ENCODE measurements at regions not wholly inside any gene's neighbourhood (a gene's known extent, or its start where the extent isn't known, plus 50 kb on each side); places are given as distances from the start of the nearest gene placed in this dataset.
A peak's percentile ranks its signal among the peaks of the same experiment; 100 is the strongest.

DNA sequence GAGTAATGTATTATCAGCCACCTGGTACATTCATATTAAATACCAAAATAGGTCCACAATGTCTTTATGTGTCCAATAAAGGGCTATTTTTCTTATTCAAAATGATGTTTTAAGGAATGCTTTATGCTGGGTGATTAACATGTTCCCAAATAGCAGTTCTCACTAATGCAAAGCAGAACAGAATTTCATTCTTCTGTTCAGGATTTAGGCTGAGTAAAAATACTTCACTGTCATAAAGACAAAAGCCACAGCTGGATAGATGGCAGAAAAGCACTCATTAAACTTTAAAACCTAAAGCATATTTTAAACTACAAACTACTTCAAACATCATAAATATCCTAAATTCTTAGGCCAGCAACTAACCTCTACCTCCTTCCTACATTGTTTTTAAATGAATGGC is 244.0 kb downstream of the TMA16 start:
- no peak for DNase-seq (ENCODE audit: low read depth)
- TF ChIP-seq, protein P1, sequence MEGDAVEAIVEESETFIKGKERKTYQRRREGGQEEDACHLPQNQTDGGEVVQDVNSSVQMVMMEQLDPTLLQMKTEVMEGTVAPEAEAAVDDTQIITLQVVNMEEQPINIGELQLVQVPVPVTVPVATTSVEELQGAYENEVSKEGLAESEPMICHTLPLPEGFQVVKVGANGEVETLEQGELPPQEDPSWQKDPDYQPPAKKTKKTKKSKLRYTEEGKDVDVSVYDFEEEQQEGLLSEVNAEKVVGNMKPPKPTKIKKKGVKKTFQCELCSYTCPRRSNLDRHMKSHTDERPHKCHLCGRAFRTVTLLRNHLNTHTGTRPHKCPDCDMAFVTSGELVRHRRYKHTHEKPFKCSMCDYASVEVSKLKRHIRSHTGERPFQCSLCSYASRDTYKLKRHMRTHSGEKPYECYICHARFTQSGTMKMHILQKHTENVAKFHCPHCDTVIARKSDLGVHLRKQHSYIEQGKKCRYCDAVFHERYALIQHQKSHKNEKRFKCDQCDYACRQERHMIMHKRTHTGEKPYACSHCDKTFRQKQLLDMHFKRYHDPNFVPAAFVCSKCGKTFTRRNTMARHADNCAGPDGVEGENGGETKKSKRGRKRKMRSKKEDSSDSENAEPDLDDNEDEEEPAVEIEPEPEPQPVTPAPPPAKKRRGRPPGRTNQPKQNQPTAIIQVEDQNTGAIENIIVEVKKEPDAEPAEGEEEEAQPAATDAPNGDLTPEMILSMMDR (conservative IDR thresholded peaks at IDR 0.05; ENCODE audit: control insufficient read depth, insufficient read depth, low read depth, low read length) = no peak
- H3K4me3 ChIP-seq (ENCODE audit: control insufficient read depth, low read depth, low read length) = no peak overlapping the region

DNA sequence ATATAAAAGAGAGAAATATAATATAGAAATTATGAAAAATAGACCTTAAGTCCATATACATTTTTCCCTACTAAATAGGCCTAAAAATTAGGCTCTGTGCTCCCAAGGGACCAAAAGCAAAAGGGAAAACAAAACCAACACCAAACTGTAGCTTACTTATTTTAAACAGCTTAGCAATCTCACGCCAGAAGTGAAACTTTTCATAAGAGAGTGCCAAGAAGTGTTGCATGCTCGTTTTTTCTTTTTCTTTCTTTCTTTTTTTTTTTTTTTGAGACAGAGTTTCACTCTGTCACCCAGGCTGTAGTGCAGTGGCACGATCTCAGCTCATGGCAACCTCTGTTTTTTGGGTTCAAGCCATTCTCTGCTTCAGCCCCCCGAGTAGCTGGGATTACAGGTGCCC is 250.4 kb downstream of the TMA16 start:
- TF ChIP-seq, protein P1 (conservative IDR thresholded peaks at IDR 0.05; ENCODE audit: control insufficient read depth, insufficient read depth, low read depth, low read length) = no peak
- DNase-seq (ENCODE audit: low read depth) = no peak
- no peak overlapping the region for H3K4me3 ChIP-seq (ENCODE audit: control insufficient read depth, low read depth, low read length)

DNA sequence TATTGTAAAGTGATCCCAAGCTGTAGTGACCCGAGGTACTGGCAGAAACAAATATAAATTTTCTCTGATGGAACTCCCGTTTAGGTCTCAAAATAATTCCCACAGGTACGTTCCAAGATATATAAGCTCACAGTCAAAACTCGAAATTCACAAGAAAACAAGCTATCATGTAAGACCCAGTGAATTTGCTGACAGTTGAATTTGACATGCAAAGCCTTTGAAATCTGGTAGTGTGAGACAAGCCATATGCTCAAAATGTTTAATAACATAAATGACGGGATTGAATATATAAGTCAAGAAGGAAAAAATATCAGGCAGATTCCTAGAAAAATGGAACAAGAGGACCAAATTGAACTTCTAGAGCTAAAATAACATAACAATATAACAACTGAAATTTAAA is 252.8 kb downstream of the TMA16 start:
- no peak for DNase-seq (ENCODE audit: low read depth)
- TF ChIP-seq, protein P1 (conservative IDR thresholded peaks at IDR 0.05; ENCODE audit: control insufficient read depth, insufficient read depth, low read depth, low read length) = no peak
- H3K4me3 ChIP-seq (ENCODE audit: control insufficient read depth, low read depth, low read length) = no peak overlapping the region

DNA sequence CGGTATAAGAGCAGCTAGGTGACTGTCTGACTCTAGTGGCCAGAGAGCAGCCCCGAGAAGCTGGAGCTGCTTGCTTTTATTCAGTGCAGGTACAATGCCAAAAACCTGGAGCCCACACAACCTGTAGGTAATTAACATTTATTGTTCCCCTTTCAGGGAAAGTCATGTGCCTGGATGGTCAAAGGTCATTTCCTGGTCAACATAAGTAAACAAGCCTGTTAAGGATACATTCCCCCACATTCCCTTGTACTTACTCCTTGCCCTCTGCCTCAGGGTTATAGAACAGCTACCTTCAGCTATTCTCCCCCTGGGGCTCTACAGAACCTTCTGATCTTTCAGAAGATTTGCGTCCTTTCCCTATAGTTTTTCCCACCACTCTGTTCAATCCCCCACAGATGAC is 253.4 kb downstream of the TMA16 start:
- TF ChIP-seq, protein P1 (conservative IDR thresholded peaks at IDR 0.05; ENCODE audit: control insufficient read depth, insufficient read depth, low read depth, low read length) = no peak
- no peak for DNase-seq (ENCODE audit: low read depth)
- H3K4me3 ChIP-seq (ENCODE audit: control insufficient read depth, low read depth, low read length) = no peak overlapping the region

DNA sequence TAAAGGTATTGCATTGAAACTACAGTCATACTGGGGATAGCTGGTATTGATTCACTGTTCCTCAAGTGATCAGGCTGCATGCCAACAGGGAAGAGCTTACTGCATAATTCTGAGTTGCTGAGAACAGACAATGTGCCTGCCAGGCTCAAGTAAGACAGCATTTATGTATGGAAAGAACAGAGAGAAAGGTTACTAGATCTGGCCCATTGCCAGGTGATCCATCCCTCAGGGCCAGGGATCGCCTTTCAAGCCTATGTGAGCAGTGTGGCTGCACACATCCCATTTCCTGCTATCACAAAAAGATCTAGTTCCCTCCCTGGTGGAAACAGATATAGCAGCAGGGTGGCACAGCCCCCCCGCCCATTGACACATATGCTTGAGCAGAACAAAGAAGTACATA is 254.0 kb downstream of the TMA16 start:
- peak; percentile 46 for DNase-seq (ENCODE audit: low read depth)
- H3K4me3 ChIP-seq (ENCODE audit: control insufficient read depth, low read depth, low read length) = no peak overlapping the region
- TF ChIP-seq, protein P1 (conservative IDR thresholded peaks at IDR 0.05; ENCODE audit: control insufficient read depth, insufficient read depth, low read depth, low read length) = peak; percentile 3

DNA sequence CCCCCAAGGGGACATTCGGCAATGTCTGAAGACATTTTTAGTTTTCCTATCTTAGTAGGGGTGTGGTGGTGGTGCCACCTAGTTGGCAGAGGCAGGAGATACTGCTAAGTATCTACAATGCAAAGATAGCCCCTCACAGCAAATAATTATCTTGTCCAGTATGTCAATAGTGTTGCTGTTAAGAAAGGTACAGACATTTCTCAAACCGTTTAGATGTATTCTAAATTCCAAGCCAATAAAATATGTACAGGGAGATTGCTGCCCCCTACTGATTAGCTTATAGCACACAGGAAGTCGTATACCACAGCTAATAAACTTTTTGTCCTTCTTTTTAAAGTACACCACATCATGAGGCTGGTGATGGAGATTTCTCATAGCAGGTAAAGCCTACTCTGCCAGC is 260.5 kb downstream of the TMA16 start:
- peak; percentile 50 for DNase-seq (ENCODE audit: low read depth)
- H3K4me3 ChIP-seq (ENCODE audit: control insufficient read depth, low read depth, low read length) = no peak overlapping the region
- TF ChIP-seq, protein P1 (conservative IDR thresholded peaks at IDR 0.05; ENCODE audit: control insufficient read depth, insufficient read depth, low read depth, low read length) = peak; percentile 50

DNA sequence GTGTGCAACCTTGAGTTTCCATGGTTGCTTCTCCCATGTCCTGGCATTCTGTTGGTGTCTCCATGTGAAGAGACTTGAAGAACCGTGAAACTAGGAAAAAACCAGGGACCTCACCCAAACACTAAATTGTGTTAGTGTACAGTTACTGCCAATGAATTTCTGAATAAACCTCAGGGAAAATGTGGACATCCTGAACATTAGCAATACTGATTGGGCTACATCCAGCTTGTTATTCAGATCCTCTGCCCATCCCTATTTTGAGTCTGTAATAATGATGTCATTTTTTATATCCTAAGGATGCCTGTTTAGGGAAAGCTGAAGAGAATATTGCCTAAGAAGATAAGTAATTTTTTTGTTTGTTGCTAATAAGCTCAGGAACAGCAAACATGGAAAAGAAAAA is 262.7 kb downstream of the TMA16 start:
- DNase-seq (ENCODE audit: low read depth) = peak; percentile 26
- no peak overlapping the region for H3K4me3 ChIP-seq (ENCODE audit: control insufficient read depth, low read depth, low read length)
- TF ChIP-seq, protein P1 (conservative IDR thresholded peaks at IDR 0.05; ENCODE audit: control insufficient read depth, insufficient read depth, low read depth, low read length) = no peak

Measured in fibroblast of mammary gland (primary cell).